Keratinocyte (primary cell): ENCODE measurements at regions not wholly inside any gene's neighbourhood (a gene's known extent, or its start where the extent isn't known, plus 50 kb on each side); places are given as distances from the start of the nearest gene placed in this dataset.

ENCODE experiments used
- DNase-seq: peaks from one replicate; pipeline ENCODE4 v3.0.0-alpha.2; 2011; ENCODE audit warnings: low read depth, missing footprints, low spot score
- FAIRE-seq: peaks from 2 replicates; lab custom pipeline; 2011; peaks lifted over from hg19 to GRCh38; lab: Jason Lieb, UNC
- H2AFZ ChIP-seq: 2 replicates; pipeline ENCODE4 v1.6.0; 2012; ENCODE audit warnings: low read length, control low read depth, inconsistent platforms; ENCODE audit not compliant: control insufficient read depth
- H3K27ac ChIP-seq: 2 replicates; pipeline ENCODE4 v1.5.1; 2011; ENCODE audit warnings: low read length; ENCODE audit not compliant: control insufficient read depth, insufficient read depth
- H3K27me3 ChIP-seq: 3 replicates; pipeline ENCODE4 v1.6.0; 2011; ENCODE audit warnings: low read length; ENCODE audit not compliant: control insufficient read depth, insufficient read depth; ENCODE audit errors: extremely low read depth
- H3K36me3 ChIP-seq, 2 experiments: 2 replicates in 1 of 2; 3 replicates in 1 of 2; pipeline ENCODE4 v1.5.1; 2011; ENCODE audit warnings: low read length in 2 of 2, mild to moderate bottlenecking in 1 of 2; ENCODE audit not compliant: control insufficient read depth in 2 of 2, insufficient read depth in 2 of 2; ENCODE audit errors: extremely low read depth in 1 of 2
- H3K4me1 ChIP-seq: 3 replicates; pipeline ENCODE4 v1.5.1; 2011; ENCODE audit warnings: low read length; ENCODE audit not compliant: control insufficient read depth, insufficient read depth; ENCODE audit errors: extremely low read depth
- H3K4me2 ChIP-seq: 3 replicates; pipeline ENCODE4 v1.6.0; 2011; ENCODE audit warnings: low read depth, low read length; ENCODE audit not compliant: control insufficient read depth, insufficient read depth; ENCODE audit errors: extremely low read depth
- H3K4me3 ChIP-seq, 3 experiments: fragments of 200-600 bp in 1 of 3; sonication (generic) in 1 of 3; 2 replicates in 2 of 3; 3 replicates in 1 of 3; pipeline ENCODE4 v1.5.1; 2011 to 2016; ENCODE audit warnings: low read length in 3 of 3, mild to moderate bottlenecking in 3 of 3, control low read depth in 2 of 3, inconsistent platforms in 1 of 3, low read depth in 1 of 3, mixed read lengths in 1 of 3, mixed run types in 1 of 3, moderate library complexity in 1 of 3; ENCODE audit not compliant: control insufficient read depth in 2 of 3, insufficient read depth in 2 of 3; ENCODE audit errors: extremely low read depth in 1 of 3
- H3K79me2 ChIP-seq: 2 replicates; pipeline ENCODE4 v1.6.0; 2012; ENCODE audit warnings: low read length; ENCODE audit not compliant: control insufficient read depth, insufficient read depth
- H3K9ac ChIP-seq: 3 replicates; pipeline ENCODE4 v1.6.0; 2011; ENCODE audit warnings: low read length; ENCODE audit not compliant: control insufficient read depth, insufficient read depth; ENCODE audit errors: extremely low read depth
- H3K9me1 ChIP-seq: 3 replicates; pipeline ENCODE4 v1.6.0; 2011; ENCODE audit warnings: low read length; ENCODE audit not compliant: control insufficient read depth, insufficient read depth; ENCODE audit errors: extremely low read depth
- H3K9me3 ChIP-seq: 2 replicates; pipeline ENCODE4 v1.5.1; 2012; ENCODE audit warnings: low read depth, low read length; ENCODE audit not compliant: control insufficient read depth
- H4K20me1 ChIP-seq: 3 replicates; pipeline ENCODE4 v1.6.0; 2011; ENCODE audit warnings: low read length; ENCODE audit not compliant: control insufficient read depth, insufficient read depth; ENCODE audit errors: extremely low read depth
- EZH2 ChIP-seq: IDR thresholded peaks from one replicate; pipeline ENCODE4 v1.6.1; 2012; ENCODE audit warnings: inconsistent platforms, mild to moderate bottlenecking, low read length, moderate library complexity
- dilution Hi-C: fragments of 300-500 bp; cut with MboI; formaldehyde crosslinking; loops from one replicate; pipeline ENCODE4 v1.7.0; 2020; ENCODE audit warnings: low sequenced_read_pairs; ENCODE audit not compliant: extremely low pct_ligation_motif_present
- TF ChIP-seq, protein P1 (sequence below), 3 experiments: IDR thresholded peaks in 1 of 3; conservative IDR thresholded peaks in 1 of 3; optimal IDR thresholded peaks in 1 of 3; 2 replicates in 2 of 3; 3 replicates in 1 of 3; pipeline versions ENCODE3 to v1.5.1; 2011; ENCODE audit warnings: low read length in 3 of 3, mild to moderate bottlenecking in 3 of 3, moderate library complexity in 2 of 3, control low read depth in 1 of 3, inconsistent platforms in 1 of 3; ENCODE audit not compliant: insufficient read depth in 2 of 3; ENCODE audit errors: extremely low read depth in 1 of 3

DNA sequence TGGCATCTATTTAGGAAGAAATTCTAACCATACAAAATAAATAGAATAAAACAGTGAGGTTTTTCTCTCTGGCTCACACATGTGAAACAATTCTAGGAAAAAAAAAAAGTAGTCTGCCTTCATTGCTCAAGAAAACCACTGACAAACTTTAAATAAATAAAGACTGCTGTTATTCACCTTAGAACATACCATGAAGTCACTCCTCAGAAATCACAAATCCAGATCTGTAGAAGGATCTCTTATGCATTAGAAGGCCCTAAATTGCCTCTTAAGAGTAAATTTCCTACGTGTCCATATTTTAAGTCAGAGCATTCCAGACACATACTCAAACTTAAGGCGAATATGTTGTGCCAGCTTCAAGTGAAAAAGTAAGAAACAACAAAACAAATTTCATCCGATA, 217.3 kb downstream of the ZIC4 start:
- TF ChIP-seq, protein P1, sequence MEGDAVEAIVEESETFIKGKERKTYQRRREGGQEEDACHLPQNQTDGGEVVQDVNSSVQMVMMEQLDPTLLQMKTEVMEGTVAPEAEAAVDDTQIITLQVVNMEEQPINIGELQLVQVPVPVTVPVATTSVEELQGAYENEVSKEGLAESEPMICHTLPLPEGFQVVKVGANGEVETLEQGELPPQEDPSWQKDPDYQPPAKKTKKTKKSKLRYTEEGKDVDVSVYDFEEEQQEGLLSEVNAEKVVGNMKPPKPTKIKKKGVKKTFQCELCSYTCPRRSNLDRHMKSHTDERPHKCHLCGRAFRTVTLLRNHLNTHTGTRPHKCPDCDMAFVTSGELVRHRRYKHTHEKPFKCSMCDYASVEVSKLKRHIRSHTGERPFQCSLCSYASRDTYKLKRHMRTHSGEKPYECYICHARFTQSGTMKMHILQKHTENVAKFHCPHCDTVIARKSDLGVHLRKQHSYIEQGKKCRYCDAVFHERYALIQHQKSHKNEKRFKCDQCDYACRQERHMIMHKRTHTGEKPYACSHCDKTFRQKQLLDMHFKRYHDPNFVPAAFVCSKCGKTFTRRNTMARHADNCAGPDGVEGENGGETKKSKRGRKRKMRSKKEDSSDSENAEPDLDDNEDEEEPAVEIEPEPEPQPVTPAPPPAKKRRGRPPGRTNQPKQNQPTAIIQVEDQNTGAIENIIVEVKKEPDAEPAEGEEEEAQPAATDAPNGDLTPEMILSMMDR (optimal IDR thresholded peaks at IDR 0.05 in 1 of 3, IDR thresholded peaks at IDR 0.05 in 1 of 3, conservative IDR thresholded peaks at IDR 0.05 in 1 of 3; ENCODE audit: extremely low read depth in 1 of 3, insufficient read depth in 2 of 3, low read length in 3 of 3): no peak
- TF ChIP-seq EZH2: no peak
- H3K79me2 ChIP-seq: no peaks in the 10 kb centered on the region
- FAIRE-seq: no peak
- no peaks in the 10 kb centered on the region for H3K36me3 ChIP-seq
- H3K4me2 ChIP-seq: no peak overlapping the region
- no peak overlapping the region for H3K4me3 ChIP-seq
- no peak overlapping the region for H3K9ac ChIP-seq
- no peak overlapping the region for H2AFZ ChIP-seq
- H3K9me1 ChIP-seq: no peaks in the 10 kb centered on the region
- DNase-seq: no peak
- no peak overlapping the region for H3K27ac ChIP-seq
- dilution Hi-C loops: no loop called here
- H3K9me3 ChIP-seq: no peaks in the 10 kb centered on the region
- no peaks in the 10 kb centered on the region for H3K4me1 ChIP-seq
- no peaks in the 10 kb centered on the region for H4K20me1 ChIP-seq
- no peaks in the 10 kb centered on the region for H3K27me3 ChIP-seq

DNA sequence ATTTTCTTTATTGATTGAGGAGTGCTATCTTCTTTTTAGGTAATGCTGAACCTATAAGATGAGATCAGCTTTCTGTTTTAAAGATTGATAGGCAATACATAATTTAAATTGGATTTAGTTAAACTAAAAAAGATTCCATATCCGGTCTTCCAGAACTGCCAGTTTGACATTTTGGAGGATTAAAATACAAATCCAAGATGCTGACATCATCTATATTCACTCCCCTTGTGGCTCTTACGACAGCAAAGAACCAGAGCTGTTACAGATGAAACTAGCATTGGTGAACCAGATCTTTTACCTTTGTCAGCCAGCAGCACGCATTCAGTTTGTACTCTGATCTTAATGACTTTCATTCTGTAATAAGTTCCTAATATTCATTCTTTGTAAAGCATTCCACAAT, 218.7 kb downstream of the ZIC4 start:
- Histone ChIP-seq H3K27me3 (no peaks in the 10 kb centered on the region), H3K4me3 (no peak overlapping the region), H3K36me3 (no peaks in the 10 kb centered on the region), H3K4me2 (no peak overlapping the region), H2AFZ (no peak overlapping the region), H3K9me1 (no peaks in the 10 kb centered on the region), H3K79me2 (no peaks in the 10 kb centered on the region), H3K27ac (no peak overlapping the region), H3K4me1 (no peaks in the 10 kb centered on the region), H3K9ac (no peak overlapping the region), H3K9me3 (no peaks in the 10 kb centered on the region), H4K20me1 (no peaks in the 10 kb centered on the region)
- FAIRE-seq (no peak), DNase-seq (no peak)
- dilution Hi-C loops: no loop called here
- TF ChIP-seq EZH2: no peak
- TF ChIP-seq, protein P1 (optimal IDR thresholded peaks at IDR 0.05 in 1 of 3, IDR thresholded peaks at IDR 0.05 in 1 of 3, conservative IDR thresholded peaks at IDR 0.05 in 1 of 3; ENCODE audit: extremely low read depth in 1 of 3, insufficient read depth in 2 of 3, low read length in 3 of 3): no peak
